Vagina (tissue), 2 donors: ENCODE measurements at regions not wholly inside any gene's neighbourhood (a gene's known extent, or its start where the extent isn't known, plus 50 kb on each side); places are given as distances from the start of the nearest gene placed in this dataset.

Source experiments
- DNase-seq, 2 donors: peaks; one replicate each; pipeline ENCODE4 v3.0.0-alpha.2; 2017; ENCODE audit errors: extremely low spot score in 2 of 2
- H3K27ac ChIP-seq: fragments of 200-600 bp; sonication (generic); one replicate; pipeline ENCODE4 v1.5.1; 2019
- H3K27me3 ChIP-seq: fragments of 200-600 bp; sonication (generic); one replicate; pipeline ENCODE4 v1.5.1; 2019
- H3K36me3 ChIP-seq, 2 donors: fragments of 200-600 bp; sonication (generic); one replicate each; pipeline ENCODE4 v1.5.1; 2017 to 2019
- H3K4me1 ChIP-seq: fragments of 200-600 bp; sonication (generic); one replicate; pipeline ENCODE4 v1.5.1; 2019
- H3K4me3 ChIP-seq, 2 donors: fragments of 200-600 bp; sonication (generic); 1 replicate in 1 of 2; 2 replicates in 1 of 2; pipeline ENCODE4 v1.5.1; 2016 to 2019
- H3K9me3 ChIP-seq: fragments of 200-600 bp; sonication (generic); one replicate; pipeline ENCODE4 v1.5.1; 2019
- CTCF ChIP-seq, 3 experiments: fragments of 450-650 bp in 2 of 3; fragments of 200-600 bp in 1 of 3; sonication (generic) in 1 of 3; IDR thresholded peaks; one replicate each; pipeline ENCODE4 v1.5.1; 2017 to 2019; ENCODE audit warnings: antibody characterized with exemption in 3 of 3, mild to moderate bottlenecking in 2 of 3, moderate library complexity in 2 of 3
- POLR2A ChIP-seq, 2 donors: fragments of 450-650 bp; IDR thresholded peaks; one replicate each; pipeline ENCODE4 v1.6.1; 2017; ENCODE audit warnings: antibody characterized with exemption in 2 of 2, mild to moderate bottlenecking in 2 of 2, moderate library complexity in 2 of 2
- POLR2AphosphoS5 ChIP-seq, 2 donors: sonication (generic); formaldehyde crosslinking; IDR thresholded peaks; one replicate each; pipeline ENCODE4 v1.9.0; 2017; ENCODE audit warnings: antibody characterized with exemption in 2 of 2, mild to moderate bottlenecking in 2 of 2, low read depth in 1 of 2; ENCODE audit not compliant: insufficient read depth in 1 of 2
- intact Hi-C: fragments of 100-400 bp; cut with DNase I; formaldehyde crosslinking; loops from one replicate; pipeline ENCODE4 v1.15.1; 2023

- Histone ChIP-seq H3K27me3 (no peaks in the 10 kb centered on the region), H3K4me3 (no peak overlapping the region), H3K27ac (no peak overlapping the region), H3K9me3 (no peaks in the 10 kb centered on the region), H3K4me1 (no peaks in the 10 kb centered on the region), H3K36me3 (no peaks in the 10 kb centered on the region)
- intact Hi-C loops = no loop called here
- TF ChIP-seq CTCF (IDR thresholded peaks at IDR 0.05) (no peak), POLR2A (IDR thresholded peaks at IDR 0.05) (no peak), POLR2AphosphoS5 (IDR thresholded peaks at IDR 0.05; ENCODE audit: insufficient read depth in 1 of 2, low read depth in 1 of 2) (no peak)
- DNase-seq = no peak
Observed at GRCh38 chr5:173538018-173538417, 78.4 kb downstream of the BOD1 start.

- TF ChIP-seq CTCF (IDR thresholded peaks at IDR 0.05) (no peak), POLR2A (IDR thresholded peaks at IDR 0.05) (no peak), POLR2AphosphoS5 (IDR thresholded peaks at IDR 0.05; ENCODE audit: insufficient read depth in 1 of 2, low read depth in 1 of 2) (no peak)
- no peaks in the 10 kb centered on the region for H3K36me3 ChIP-seq
- DNase-seq = no peak
- H3K27me3 ChIP-seq = no peaks in the 10 kb centered on the region
- no peak overlapping the region for H3K27ac ChIP-seq
- intact Hi-C loops = no loop called here
- H3K4me3 ChIP-seq = no peak overlapping the region
- H3K9me3 ChIP-seq = no peaks in the 10 kb centered on the region
- H3K4me1 ChIP-seq = no peaks in the 10 kb centered on the region
Observed at GRCh38 chr5:173537228-173537627, 79.2 kb downstream of the BOD1 start.

GRCh38 chr5:173535976-173536639 lies 80.3 kb downstream of the BOD1 start:
- Histone ChIP-seq H3K27me3 (no peaks in the 10 kb centered on the region), H3K4me1 (no peaks in the 10 kb centered on the region), H3K36me3 (no peaks in the 10 kb centered on the region), H3K27ac (no peak overlapping the region), H3K4me3 (no peak overlapping the region), H3K9me3 (no peaks in the 10 kb centered on the region)
- DNase-seq = no peak
- TF ChIP-seq POLR2A (IDR thresholded peaks at IDR 0.05) (no peak), POLR2AphosphoS5 (IDR thresholded peaks at IDR 0.05; ENCODE audit: insufficient read depth in 1 of 2, low read depth in 1 of 2) (no peak), CTCF (IDR thresholded peaks at IDR 0.05) (no peak)
- intact Hi-C loops = no loop called here

GRCh38 chr5:173535166-173535975 lies 81.1 kb downstream of the BOD1 start:
- Histone ChIP-seq H3K27ac (no peak overlapping the region), H3K4me1 (no peaks in the 10 kb centered on the region), H3K4me3 (no peak overlapping the region), H3K9me3 (no peaks in the 10 kb centered on the region), H3K36me3 (no peaks in the 10 kb centered on the region), H3K27me3 (no peaks in the 10 kb centered on the region)
- DNase-seq = peak in 1 of 2 donors; percentile 11
- TF ChIP-seq CTCF (IDR thresholded peaks at IDR 0.05) = no peak
- no peak for TF ChIP-seq POLR2A (IDR thresholded peaks at IDR 0.05)
- no peak for TF ChIP-seq POLR2AphosphoS5 (IDR thresholded peaks at IDR 0.05; ENCODE audit: insufficient read depth in 1 of 2, low read depth in 1 of 2)
- intact Hi-C loops = no loop called here

- intact Hi-C loops = no loop called here
- no peaks in the 10 kb centered on the region for H3K4me1 ChIP-seq
- H3K9me3 ChIP-seq = no peaks in the 10 kb centered on the region
- no peak overlapping the region for H3K4me3 ChIP-seq
- no peak for TF ChIP-seq CTCF (IDR thresholded peaks at IDR 0.05)
- TF ChIP-seq POLR2AphosphoS5 (IDR thresholded peaks at IDR 0.05; ENCODE audit: insufficient read depth in 1 of 2, low read depth in 1 of 2) = no peak
- no peak for TF ChIP-seq POLR2A (IDR thresholded peaks at IDR 0.05)
- no peaks in the 10 kb centered on the region for H3K27me3 ChIP-seq
- peak in 1 of 2 donors; percentile 88 for DNase-seq
- H3K36me3 ChIP-seq = no peaks in the 10 kb centered on the region
- H3K27ac ChIP-seq = no peak overlapping the region
Observed at GRCh38 chr5:173534664-173535063, 81.8 kb downstream of the BOD1 start.
